ENCODE measurements at regions not wholly inside any gene's neighbourhood (a gene's known extent, or its start where the extent isn't known, plus 50 kb on each side); places are given as distances from the start of the nearest gene placed in this dataset.

GRCh38 chr13:74077375-74077774, 56.8 kb downstream of the KLF12 start:
- H3K4me2 ChIP-seq (ENCODE audit: low read length, poor library complexity, severe bottlenecking): no peak overlapping the region
- peaks cover 31% of the 10 kb centered on the region for H3K79me1 ChIP-seq (replicated peaks; ENCODE audit: low read length, poor library complexity, severe bottlenecking)
- no peak overlapping the region for H2AK5ac ChIP-seq (ENCODE audit: low read length, severe bottlenecking)
- no peaks in the 10 kb centered on the region for H3K9me3 ChIP-seq (ENCODE audit: control insufficient read depth, low read length)
- H3K9ac ChIP-seq (ENCODE audit: low read length): peak overlapping the region; percentile 65
- H4K91ac ChIP-seq (ENCODE audit: low read length): no peak overlapping the region
- no peak overlapping the region for H2BK12ac ChIP-seq (ENCODE audit: low read length in 2 of 2)
- no peak overlapping the region for H3K14ac ChIP-seq (ENCODE audit: low read length in 2 of 2)
- H2BK5ac ChIP-seq (ENCODE audit: low read depth, low read length, poor library complexity, severe bottlenecking): no peak overlapping the region
- no peak overlapping the region for H3K4ac ChIP-seq (ENCODE audit: low read depth in 1 of 2, low read length in 2 of 2)
- no CpG with 5 or more reads among the region's 2 CpGs for WGBS
- H2BK120ac ChIP-seq (ENCODE audit: low read depth, low read length): no peak overlapping the region
- H3K23ac ChIP-seq (ENCODE audit: low read length in 2 of 2): no peak overlapping the region
- H3K4me1 ChIP-seq (ENCODE audit: control insufficient read depth, insufficient read depth, low read depth, low read length): no peaks in the 10 kb centered on the region
- no peak overlapping the region for H3K18ac ChIP-seq (ENCODE audit: low read depth in 1 of 2, low read length in 2 of 2)
- H3K36me3 ChIP-seq (ENCODE audit: control insufficient read depth in 1 of 2, insufficient read depth in 2 of 2, low read depth in 1 of 2, low read length in 2 of 2): no peaks in the 10 kb centered on the region
- no peak overlapping the region for H3K27ac ChIP-seq (ENCODE audit: low read length, poor library complexity, severe bottlenecking)
- no peak overlapping the region for H2AFZ ChIP-seq (ENCODE audit: low read depth, low read length)
- no peak for DNase-seq
- H4K8ac ChIP-seq (ENCODE audit: low read length): no peak overlapping the region
- H3K27me3 ChIP-seq (ENCODE audit: control insufficient read depth in 1 of 2, insufficient read depth in 1 of 2, low read length in 2 of 2): no peaks in the 10 kb centered on the region
- H3K4me3 ChIP-seq (ENCODE audit: insufficient read depth in 1 of 2, low read depth in 1 of 2, low read length in 2 of 2): peak overlapping the region in 1 of 2 experiments; percentile 31
- no peak overlapping the region for H2BK15ac ChIP-seq (ENCODE audit: low read depth, poor library complexity, severe bottlenecking)

DNA sequence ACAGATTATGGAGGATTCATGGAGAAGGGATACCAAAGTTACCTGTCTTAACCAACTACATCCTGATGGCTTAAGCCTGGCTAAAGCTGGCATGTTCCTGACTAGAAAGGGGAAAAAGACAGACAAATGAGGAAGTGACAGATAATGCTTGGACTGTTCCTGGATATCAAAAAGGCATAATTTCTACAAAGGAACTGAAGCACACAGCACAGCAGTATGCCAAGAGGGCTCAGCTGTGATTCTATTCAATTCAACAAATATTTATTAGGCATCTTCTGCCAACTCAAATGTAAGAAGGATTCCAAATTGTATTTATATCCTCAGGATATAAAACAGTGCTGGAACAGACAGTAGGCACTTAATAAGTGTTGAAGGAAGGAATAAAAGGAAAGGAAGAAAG, 59.5 kb downstream of the KLF12 start:
- Histone ChIP-seq H2BK5ac (ENCODE audit: low read depth, low read length, poor library complexity, severe bottlenecking) (no peak overlapping the region), H3K14ac (ENCODE audit: low read length in 2 of 2) (no peak overlapping the region), H2AFZ (ENCODE audit: low read depth, low read length) (no peak overlapping the region), H3K4ac (ENCODE audit: low read depth in 1 of 2, low read length in 2 of 2) (no peak overlapping the region), H3K4me2 (ENCODE audit: low read length, poor library complexity, severe bottlenecking) (no peak overlapping the region), H3K18ac (ENCODE audit: low read depth in 1 of 2, low read length in 2 of 2) (no peak overlapping the region), H3K23ac (ENCODE audit: low read length in 2 of 2) (no peak overlapping the region), H3K4me3 (ENCODE audit: insufficient read depth in 1 of 2, low read depth in 1 of 2, low read length in 2 of 2) (no peak overlapping the region), H2BK12ac (ENCODE audit: low read length in 2 of 2) (no peak overlapping the region), H2AK5ac (ENCODE audit: low read length, severe bottlenecking) (no peak overlapping the region), H2BK15ac (ENCODE audit: low read depth, poor library complexity, severe bottlenecking) (no peak overlapping the region), H4K8ac (ENCODE audit: low read length) (no peak overlapping the region), H3K27me3 (ENCODE audit: control insufficient read depth in 1 of 2, insufficient read depth in 1 of 2, low read length in 2 of 2) (no peaks in the 10 kb centered on the region), H3K4me1 (ENCODE audit: control insufficient read depth, insufficient read depth, low read depth, low read length) (no peaks in the 10 kb centered on the region), H3K9me3 (ENCODE audit: control insufficient read depth, low read length) (no peaks in the 10 kb centered on the region), H2BK120ac (ENCODE audit: low read depth, low read length) (no peak overlapping the region), H3K9ac (ENCODE audit: low read length) (no peak overlapping the region), H3K79me1 (replicated peaks; ENCODE audit: low read length, poor library complexity, severe bottlenecking) (peaks cover 31% of the 10 kb centered on the region), H3K27ac (ENCODE audit: low read length, poor library complexity, severe bottlenecking) (peak overlapping the region; percentile 42), H3K36me3 (ENCODE audit: control insufficient read depth in 1 of 2, insufficient read depth in 2 of 2, low read depth in 1 of 2, low read length in 2 of 2) (no peaks in the 10 kb centered on the region), H4K91ac (ENCODE audit: low read length) (no peak overlapping the region)
- peak; percentile 28 for DNase-seq

DNA sequence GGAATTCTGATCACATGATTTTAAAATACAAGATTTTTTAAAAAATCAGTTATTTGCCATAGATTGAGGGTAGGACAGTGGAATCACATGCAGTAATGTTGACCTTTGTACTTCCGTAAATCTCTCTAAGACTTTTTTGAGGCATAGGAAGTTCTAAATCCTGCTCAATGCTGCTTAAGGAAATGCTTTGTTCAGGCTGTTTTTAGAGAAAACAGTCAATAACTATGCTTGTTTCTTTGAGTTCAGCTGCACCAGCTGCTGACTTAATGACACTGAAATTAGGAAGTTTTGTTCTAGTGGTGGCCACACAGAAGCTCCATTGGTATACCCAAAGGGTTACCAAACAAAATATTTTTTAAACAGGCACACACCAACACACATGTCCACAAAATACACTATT, 60.9 kb downstream of the KLF12 start:
- Histone ChIP-seq H4K8ac (ENCODE audit: low read length) (no peak overlapping the region), H2AFZ (ENCODE audit: low read depth, low read length) (no peak overlapping the region), H3K23ac (ENCODE audit: low read length in 2 of 2) (no peak overlapping the region), H3K9ac (ENCODE audit: low read length) (no peak overlapping the region), H3K27me3 (ENCODE audit: control insufficient read depth in 1 of 2, insufficient read depth in 1 of 2, low read length in 2 of 2) (no peaks in the 10 kb centered on the region), H3K36me3 (ENCODE audit: control insufficient read depth in 1 of 2, insufficient read depth in 2 of 2, low read depth in 1 of 2, low read length in 2 of 2) (peaks cover 0 to 4% of the 10 kb centered on the region in 2 experiments), H2AK5ac (ENCODE audit: low read length, severe bottlenecking) (no peak overlapping the region), H3K9me3 (ENCODE audit: control insufficient read depth, low read length) (no peaks in the 10 kb centered on the region), H3K79me1 (replicated peaks; ENCODE audit: low read length, poor library complexity, severe bottlenecking) (peaks cover 31% of the 10 kb centered on the region), H3K4me3 (ENCODE audit: insufficient read depth in 1 of 2, low read depth in 1 of 2, low read length in 2 of 2) (no peak overlapping the region), H4K91ac (ENCODE audit: low read length) (no peak overlapping the region), H2BK12ac (ENCODE audit: low read length in 2 of 2) (no peak overlapping the region), H2BK120ac (ENCODE audit: low read depth, low read length) (no peak overlapping the region), H3K14ac (ENCODE audit: low read length in 2 of 2) (no peak overlapping the region), H3K18ac (ENCODE audit: low read depth in 1 of 2, low read length in 2 of 2) (no peak overlapping the region), H2BK15ac (ENCODE audit: low read depth, poor library complexity, severe bottlenecking) (no peak overlapping the region), H3K27ac (ENCODE audit: low read length, poor library complexity, severe bottlenecking) (no peak overlapping the region), H3K4me2 (ENCODE audit: low read length, poor library complexity, severe bottlenecking) (no peak overlapping the region), H3K4ac (ENCODE audit: low read depth in 1 of 2, low read length in 2 of 2) (no peak overlapping the region), H3K4me1 (ENCODE audit: control insufficient read depth, insufficient read depth, low read depth, low read length) (no peaks in the 10 kb centered on the region), H2BK5ac (ENCODE audit: low read depth, low read length, poor library complexity, severe bottlenecking) (no peak overlapping the region)
- no peak for DNase-seq
- WGBS: 96% methylated on average over 1 of the region's 1 CpG

DNA sequence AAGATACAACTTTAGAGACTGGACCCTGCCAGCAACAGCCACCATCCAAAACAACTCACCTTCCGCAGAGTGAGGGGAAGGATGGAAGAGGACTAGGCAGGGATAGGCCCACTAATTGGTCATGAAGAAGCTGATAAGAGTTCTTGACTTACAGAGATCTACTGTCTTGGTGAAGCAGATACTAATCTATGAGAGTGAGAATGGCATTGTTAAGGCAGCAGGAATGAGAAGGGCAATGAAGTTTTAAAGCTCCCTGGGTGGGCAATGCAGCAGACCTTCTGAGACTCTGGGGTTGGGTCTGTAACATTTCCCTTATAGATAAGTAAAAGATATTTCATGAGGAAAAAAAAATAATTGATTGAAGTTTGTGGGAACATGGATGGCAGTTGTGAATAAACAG, 63.7 kb downstream of the KLF12 start:
- peaks cover 0 to 4% of the 10 kb centered on the region in 2 experiments for H3K36me3 ChIP-seq (ENCODE audit: control insufficient read depth in 1 of 2, insufficient read depth in 2 of 2, low read depth in 1 of 2, low read length in 2 of 2)
- no peak overlapping the region for H2AK5ac ChIP-seq (ENCODE audit: low read length, severe bottlenecking)
- peaks cover 31% of the 10 kb centered on the region for H3K79me1 ChIP-seq (replicated peaks; ENCODE audit: low read length, poor library complexity, severe bottlenecking)
- no peak overlapping the region for H3K4me3 ChIP-seq (ENCODE audit: insufficient read depth in 1 of 2, low read depth in 1 of 2, low read length in 2 of 2)
- H3K27me3 ChIP-seq (ENCODE audit: control insufficient read depth in 1 of 2, insufficient read depth in 1 of 2, low read length in 2 of 2): no peaks in the 10 kb centered on the region
- H3K4me2 ChIP-seq (ENCODE audit: low read length, poor library complexity, severe bottlenecking): no peak overlapping the region
- H2BK120ac ChIP-seq (ENCODE audit: low read depth, low read length): no peak overlapping the region
- no peak overlapping the region for H4K8ac ChIP-seq (ENCODE audit: low read length)
- no peak overlapping the region for H3K18ac ChIP-seq (ENCODE audit: low read depth in 1 of 2, low read length in 2 of 2)
- H3K9ac ChIP-seq (ENCODE audit: low read length): no peak overlapping the region
- no peak overlapping the region for H2BK12ac ChIP-seq (ENCODE audit: low read length in 2 of 2)
- no peak overlapping the region for H3K23ac ChIP-seq (ENCODE audit: low read length in 2 of 2)
- H3K4ac ChIP-seq (ENCODE audit: low read depth in 1 of 2, low read length in 2 of 2): no peak overlapping the region
- no peaks in the 10 kb centered on the region for H3K4me1 ChIP-seq (ENCODE audit: control insufficient read depth, insufficient read depth, low read depth, low read length)
- 91% methylated on average over 1 of the region's 1 CpG for WGBS
- H4K91ac ChIP-seq (ENCODE audit: low read length): no peak overlapping the region
- no peak overlapping the region for H3K27ac ChIP-seq (ENCODE audit: low read length, poor library complexity, severe bottlenecking)
- H2AFZ ChIP-seq (ENCODE audit: low read depth, low read length): no peak overlapping the region
- H3K9me3 ChIP-seq (ENCODE audit: control insufficient read depth, low read length): no peaks in the 10 kb centered on the region
- DNase-seq: no peak
- H3K14ac ChIP-seq (ENCODE audit: low read length in 2 of 2): no peak overlapping the region
- H2BK5ac ChIP-seq (ENCODE audit: low read depth, low read length, poor library complexity, severe bottlenecking): no peak overlapping the region
- no peak overlapping the region for H2BK15ac ChIP-seq (ENCODE audit: low read depth, poor library complexity, severe bottlenecking)

Measured in mesenchymal stem cell (in vitro differentiated cells and primary cell).